K562 (cell line): ENCODE measurements at regions not wholly inside any gene's neighbourhood (a gene's known extent, or its start where the extent isn't known, plus 50 kb on each side); places are given as distances from the start of the nearest gene placed in this dataset.

ENCODE experiments used
- ATAC-seq: fragments of 200-7000 bp; cut with Tn5 transposase; 3 replicates; pipeline ENCODE4 v1.9.1; 2020; ENCODE audit warnings: moderate library complexity
- BruUV-seq: library from RNA; stranded (reverse); fragments of 400-500 nt; replicated peaks from 2 replicates; lab custom pipeline; 2021; lab: Mats Ljungman, UMichigan
- CTCF ChIA-PET: fragments of 300-600 bp; formaldehyde crosslinking; extraction: SDS; loops from one replicate; lab custom pipeline; 2021; ENCODE audit warnings: low intra/inter-chr PET ratio; lab: Yijun Ruan, JAX
- POLR2A ChIA-PET: fragments of 300-600, 350-650 bp; sonication (Branson Sonifier 250); formaldehyde crosslinking; extraction: SDS; loops from one replicate; lab custom pipeline; 2021; ENCODE audit warnings: antibody characterized with exemption, inconsistent platforms; lab: Yijun Ruan, JAX
- DNase-seq, 4 experiments: peaks; one replicate each; pipeline versions ENCODE4 v3.0.0 to v3.0.0-alpha.2; 2011 to 2018; ENCODE audit warnings: low spot score in 3 of 4, mixed read lengths in 3 of 4; ENCODE audit errors: extremely low read depth in 1 of 4
- FAIRE-seq: peaks from 2 replicates; lab custom pipeline; 2011; peaks lifted over from hg19 to GRCh38; lab: Jason Lieb, UNC
- H2AFZ ChIP-seq: 2 replicates; pipeline ENCODE4 v1.6.0; 2011; ENCODE audit warnings: low read depth, low read length, control low read depth, inconsistent platforms
- H3K27ac ChIP-seq: fragments of 200-600 bp; 3 replicates; pipeline ENCODE4 v1.8.0; 2011; ENCODE audit warnings: low read depth, mild to moderate bottlenecking, control low read depth, inconsistent platforms, low read length, moderate library complexity, mixed read lengths; ENCODE audit errors: extremely low read depth
- H3K27me3 ChIP-seq, 2 experiments: fragments of 300-600 bp in 1 of 2; 2 replicates in 1 of 2; 3 replicates in 1 of 2; pipeline versions ENCODE4 v1.6.0 to v1.8.0; 2011; ENCODE audit warnings: inconsistent platforms in 2 of 2, low read length in 2 of 2, mild to moderate bottlenecking in 1 of 2, mixed read lengths in 1 of 2, moderate library complexity in 1 of 2; ENCODE audit not compliant: control insufficient read depth in 2 of 2, insufficient read depth in 2 of 2
- H3K36me3 ChIP-seq: fragments of 300-600 bp; 3 replicates; pipeline ENCODE4 v1.8.0; 2011; ENCODE audit warnings: mild to moderate bottlenecking, low read length, inconsistent platforms; ENCODE audit not compliant: control insufficient read depth, insufficient read depth
- H3K4me1 ChIP-seq, 2 experiments: fragments of 200-600 bp in 1 of 2; replicated peaks in 1 of 2; 2 replicates in 1 of 2; 3 replicates in 1 of 2; pipeline versions ENCODE4 v1.5.1 to v1.8.0; 2011; ENCODE audit warnings: inconsistent platforms in 2 of 2, low read length in 2 of 2, mild to moderate bottlenecking in 1 of 2, mixed read lengths in 1 of 2, moderate library complexity in 1 of 2; ENCODE audit not compliant: control insufficient read depth in 2 of 2, insufficient read depth in 2 of 2
- H3K4me2 ChIP-seq: 2 replicates; pipeline ENCODE4 v1.6.1; 2011; ENCODE audit warnings: low read length, control low read depth, inconsistent platforms, mixed read lengths; ENCODE audit not compliant: insufficient read depth
- H3K4me3 ChIP-seq: fragments of 200-600 bp; sonication (generic), shearing (Covaris generic); 2 replicates; pipeline ENCODE4 v1.5.1; 2016; ENCODE audit warnings: control low read depth, inconsistent platforms
- H3K79me2 ChIP-seq: fragments of 200-600 bp; 3 replicates; pipeline ENCODE4 v1.8.0; 2011; ENCODE audit warnings: low read length, inconsistent platforms; ENCODE audit not compliant: control insufficient read depth, insufficient read depth
- H3K9ac ChIP-seq, 2 experiments: 2 replicates each; pipeline versions ENCODE4 v1.6.0 to v1.6.1; 2011; ENCODE audit warnings: low read depth in 2 of 2, low read length in 2 of 2, control low read depth in 1 of 2, inconsistent platforms in 1 of 2, mild to moderate bottlenecking in 1 of 2, mixed read lengths in 1 of 2; ENCODE audit not compliant: insufficient read depth in 1 of 2
- H3K9me1 ChIP-seq: one replicate; pipeline ENCODE4 v1.6.0; 2011; ENCODE audit warnings: inconsistent platforms, mild to moderate bottlenecking, low read length, moderate library complexity; ENCODE audit not compliant: control insufficient read depth, insufficient read depth
- H3K9me3 ChIP-seq: replicated peaks from 2 replicates; pipeline ENCODE4 v1.5.1; 2011; ENCODE audit warnings: low read depth, low read length, inconsistent platforms; ENCODE audit not compliant: control insufficient read depth, insufficient read depth
- H4K20me1 ChIP-seq: replicated peaks from 2 replicates; pipeline ENCODE4 v1.6.1; 2011; ENCODE audit warnings: low read length, inconsistent platforms, mixed read lengths; ENCODE audit not compliant: control insufficient read depth, insufficient read depth
- ATF7 ChIP-seq: fragments of 450-650 bp; IDR thresholded peaks from 2 replicates; pipeline ENCODE4 v1.7.1; 2014; ENCODE audit warnings: mild to moderate bottlenecking, moderate library complexity
- ESRRA ChIP-seq: fragments of 450-650 bp; IDR thresholded peaks from 2 replicates; pipeline ENCODE4 v1.6.1; 2014; ENCODE audit warnings: low read depth, mild to moderate bottlenecking, moderate library complexity, borderline replicate concordance
- ETV6 ChIP-seq, 3 experiments: fragments of 150-350 bp in 1 of 3; sonication (generic) in 1 of 3; formaldehyde crosslinking in 1 of 3; IDR thresholded peaks; 2 replicates each; pipeline versions ENCODE4 v1.6.1 to v1.8.0; 2014 to 2022; ENCODE audit warnings: borderline replicate concordance in 2 of 3, low read depth in 2 of 3, antibody characterized with exemption in 1 of 3, low read length in 1 of 3, mild to moderate bottlenecking in 1 of 3, missing genetic modification reagents in 1 of 3
- FOXA1 ChIP-seq: fragments of 450-650 bp; IDR thresholded peaks from 2 replicates; pipeline ENCODE4 v1.6.1; 2016; ENCODE audit warnings: mild to moderate bottlenecking, borderline replicate concordance
- GTF2A2 ChIP-seq: IDR thresholded peaks from 2 replicates; pipeline ENCODE4 v1.6.1; 2016; ENCODE audit warnings: mild to moderate bottlenecking, missing genetic modification characterization, missing compliant biosample characterization
- MCM5 ChIP-seq: fragments of 450-650 bp; IDR thresholded peaks from 2 replicates; pipeline ENCODE4 v1.6.1; 2016; ENCODE audit warnings: low read depth
- POLR2AphosphoS2 ChIP-seq: IDR thresholded peaks from 2 replicates; pipeline ENCODE4 v1.6.1; 2012; ENCODE audit warnings: low read length, improper control_type of control experiment
- POLR3G ChIP-seq: IDR thresholded peaks from 2 replicates; pipeline ENCODE4 v1.6.1; 2011; ENCODE audit not compliant: insufficient read length, insufficient replicate concordance; ENCODE audit errors: extremely low read depth
- PURB ChIP-seq: sonication (generic); formaldehyde crosslinking; IDR thresholded peaks from 2 replicates; pipeline ENCODE4 v1.9.0; 2021; ENCODE audit warnings: low read depth, mild to moderate bottlenecking, missing genetic modification reagents
- RHOXF2B ChIP-seq: fragments of 250-450 bp; sonication (Bioruptor Pico); conservative IDR thresholded peaks from 2 replicates; pipeline ENCODE4 v1.5.1; 2021
- RNF2 ChIP-seq: sonication (generic); IDR thresholded peaks from 2 replicates; pipeline ENCODE4 v1.6.1; 2016
- TBL1XR1 ChIP-seq, 2 experiments: IDR thresholded peaks; 2 replicates each; pipeline ENCODE4 v1.6.1; 2012; ENCODE audit warnings: improper control_type of control experiment in 2 of 2, low read length in 2 of 2, mild to moderate bottlenecking in 1 of 2
- USF1 ChIP-seq: sonication (generic); formaldehyde crosslinking; IDR thresholded peaks from 2 replicates; pipeline ENCODE4 v1.9.0; 2022; ENCODE audit warnings: mild to moderate bottlenecking, missing genetic modification reagents
- ZNF143 ChIP-seq: sonication (generic); formaldehyde crosslinking; IDR thresholded peaks from 2 replicates; pipeline ENCODE4 v1.9.0; 2022; ENCODE audit warnings: mild to moderate bottlenecking, missing genetic modification reagents
- ZNF347 ChIP-seq: fragments of 450-650 bp; formaldehyde crosslinking; IDR thresholded peaks from 2 replicates; pipeline ENCODE4 v1.4.0; 2020; ENCODE audit warnings: low read depth, mild to moderate bottlenecking, moderate library complexity
- ZNF507 ChIP-seq: conservative IDR thresholded peaks from 2 replicates; pipeline ENCODE4 v1.6.1; 2017; ENCODE audit warnings: missing genetic modification characterization, missing compliant biosample characterization
- ZNF57 ChIP-seq: fragments of 450-650 bp; formaldehyde crosslinking; IDR thresholded peaks from 2 replicates; pipeline ENCODE4 v1.4.0; 2020; ENCODE audit warnings: mild to moderate bottlenecking, moderate library complexity
- WGBS: fragments of 100-300 bp; shearing (Covaris generic); methylation state at CpG from one replicate; pipeline ENCODE4 v1.1.6; 2016; ENCODE audit warnings: low coverage, mixed read lengths; ENCODE audit not compliant: insufficient coverage; ENCODE audit errors: missing lambda C conversion rate; 5-methylcytosine and 5-hydroxymethylcytosine counted together
- in situ Hi-C: fragments of 300-500 bp; cut with MboI; formaldehyde crosslinking; loops from 4 replicates; pipeline ENCODE4 v1.15.0; 2018; ENCODE audit warnings: inconsistent platforms, mixed read lengths
- intact Hi-C: fragments of 100-400 bp; cut with micrococcal nuclease; formaldehyde crosslinking; loops from 2 replicates; pipeline ENCODE4 v1.14.2; 2022
- TF ChIP-seq, protein P1 (sequence below): fragments of 250-450 bp; sonication (Bioruptor Pico); IDR thresholded peaks from 2 replicates; pipeline ENCODE4 v1.8.0; 2022; ENCODE audit warnings: moderate library complexity, mild to moderate bottlenecking, inconsistent platforms
- TF ChIP-seq, protein P2 (sequence below): fragments of 450-650 bp; IDR thresholded peaks from 2 replicates; pipeline ENCODE4 v1.6.1; 2016; ENCODE audit warnings: borderline replicate concordance

GRCh38 chr15:62844564-62845240 is 197.8 kb upstream of the TPM1 start:
- intact Hi-C loops (loop anchor here (5.0 kb wide), 1 partner anchor 203 kb away; no protein-coding TSS in a partner anchor), in situ Hi-C loops (loop anchor here (25.0 kb wide), 1 partner anchor 568 kb away; no protein-coding TSS in a partner anchor)
- H3K4me1 ChIP-seq, result no peaks in the 10 kb centered on the region
- ATAC-seq (no peak), DNase-seq (no peak), FAIRE-seq (no peak)
- no peaks in the 10 kb centered on the region for H3K9me3 ChIP-seq
- H3K4me3 ChIP-seq, result no peak overlapping the region
- no TSS peak for BruUV-seq
- ChIA-PET CTCF (no interaction called here), POLR2A (interaction anchor here (0.6 to 1.0 kb wide), 2 partner anchors 10 to 62 kb away, joined by 3 read pairs; no protein-coding TSS in a partner anchor)
- H3K79me2 ChIP-seq, result no peaks in the 10 kb centered on the region
- H3K36me3 ChIP-seq, result no peaks in the 10 kb centered on the region
- peaks cover 4% of the 10 kb centered on the region; the same call in 1 of the 2 replicates for H4K20me1 ChIP-seq
- H2AFZ ChIP-seq, result no peak overlapping the region
- H3K27ac ChIP-seq, result no peak overlapping the region
- WGBS, result 3% methylated on average over 10 of the region's 10 CpGs
- H3K9me1 ChIP-seq, result no peaks in the 10 kb centered on the region
- H3K4me2 ChIP-seq, result no peak overlapping the region
- H3K9ac ChIP-seq, result no peak overlapping the region
- peaks cover 27 to 61% of the 10 kb centered on the region in 2 experiments for H3K27me3 ChIP-seq
- TF ChIP-seq ZNF143 (CRISPR knock-in tag), result no peak
- TF ChIP-seq ATF7, result no peak
- no peak for TF ChIP-seq ZNF507 (tag)
- no peak for TF ChIP-seq TBL1XR1 (IDR thresholded peaks at IDR 0.05; ENCODE audit: low read length in 2 of 2)
- TF ChIP-seq RNF2, result no peak
- TF ChIP-seq, protein P1, sequence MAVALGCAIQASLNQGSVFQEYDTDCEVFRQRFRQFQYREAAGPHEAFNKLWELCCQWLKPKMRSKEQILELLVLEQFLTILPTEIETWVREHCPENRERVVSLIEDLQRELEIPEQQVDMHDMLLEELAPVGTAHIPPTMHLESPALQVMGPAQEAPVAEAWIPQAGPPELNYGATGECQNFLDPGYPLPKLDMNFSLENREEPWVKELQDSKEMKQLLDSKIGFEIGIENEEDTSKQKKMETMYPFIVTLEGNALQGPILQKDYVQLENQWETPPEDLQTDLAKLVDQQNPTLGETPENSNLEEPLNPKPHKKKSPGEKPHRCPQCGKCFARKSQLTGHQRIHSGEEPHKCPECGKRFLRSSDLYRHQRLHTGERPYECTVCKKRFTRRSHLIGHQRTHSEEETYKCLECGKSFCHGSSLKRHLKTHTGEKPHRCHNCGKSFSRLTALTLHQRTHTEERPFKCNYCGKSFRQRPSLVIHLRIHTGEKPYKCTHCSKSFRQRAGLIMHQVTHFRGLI (CRISPR knock-in tag), result no peak
- no peak for TF ChIP-seq POLR2AphosphoS2
- TF ChIP-seq, protein P2, sequence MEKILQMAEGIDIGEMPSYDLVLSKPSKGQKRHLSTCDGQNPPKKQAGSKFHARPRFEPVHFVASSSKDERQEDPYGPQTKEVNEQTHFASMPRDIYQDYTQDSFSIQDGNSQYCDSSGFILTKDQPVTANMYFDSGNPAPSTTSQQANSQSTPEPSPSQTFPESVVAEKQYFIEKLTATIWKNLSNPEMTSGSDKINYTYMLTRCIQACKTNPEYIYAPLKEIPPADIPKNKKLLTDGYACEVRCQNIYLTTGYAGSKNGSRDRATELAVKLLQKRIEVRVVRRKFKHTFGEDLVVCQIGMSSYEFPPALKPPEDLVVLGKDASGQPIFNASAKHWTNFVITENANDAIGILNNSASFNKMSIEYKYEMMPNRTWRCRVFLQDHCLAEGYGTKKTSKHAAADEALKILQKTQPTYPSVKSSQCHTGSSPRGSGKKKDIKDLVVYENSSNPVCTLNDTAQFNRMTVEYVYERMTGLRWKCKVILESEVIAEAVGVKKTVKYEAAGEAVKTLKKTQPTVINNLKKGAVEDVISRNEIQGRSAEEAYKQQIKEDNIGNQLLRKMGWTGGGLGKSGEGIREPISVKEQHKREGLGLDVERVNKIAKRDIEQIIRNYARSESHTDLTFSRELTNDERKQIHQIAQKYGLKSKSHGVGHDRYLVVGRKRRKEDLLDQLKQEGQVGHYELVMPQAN, result no peak
- no peak for TF ChIP-seq ZNF347 (CRISPR knock-in tag)
- no peak for TF ChIP-seq RHOXF2B
- TF ChIP-seq USF1, result no peak
- no peak for TF ChIP-seq ETV6 (IDR thresholded peaks at IDR 0.05; ENCODE audit: borderline replicate concordance in 1 of 2, low read depth in 2 of 2, low read length in 1 of 2)
- no peak for TF ChIP-seq ETV6 (CRISPR knock-in tag; IDR thresholded peaks at IDR 0.05; ENCODE audit: borderline replicate concordance)
- no peak for TF ChIP-seq FOXA1
- TF ChIP-seq ESRRA, result no peak
- no peak for TF ChIP-seq GTF2A2 (tag)
- no peak for TF ChIP-seq PURB
- TF ChIP-seq MCM5, result no peak
- TF ChIP-seq POLR3G, result no peak
- TF ChIP-seq ZNF57 (CRISPR knock-in tag), result no peak
